Panc1 (cell line): ENCODE measurements at regions not wholly inside any gene's neighbourhood (a gene's known extent, or its start where the extent isn't known, plus 50 kb on each side); places are given as distances from the start of the nearest gene placed in this dataset.

Source experiments
- ATAC-seq: fragments of 200-7000 bp; cut with Tn5 transposase; 2 replicates; pipeline ENCODE4 v1.9.1; 2020; ENCODE audit warnings: mild to moderate bottlenecking, moderate library complexity
- BruUV-seq: library from RNA; stranded (reverse); fragments of 400-500 nt; replicated peaks from 2 replicates; lab custom pipeline; 2021; lab: Mats Ljungman, UMichigan
- CTCF ChIA-PET: fragments of 300-600 bp; sonication (Branson Sonifier 250); formaldehyde crosslinking; loops from one replicate; lab custom pipeline; 2022; ENCODE audit warnings: antibody characterized with exemption; lab: Charles Lee
- POLR2A ChIA-PET: fragments of 300-600 bp; sonication (Branson Sonifier 250); formaldehyde crosslinking; loops from one replicate; lab custom pipeline; 2022; ENCODE audit warnings: antibody characterized with exemption; lab: Charles Lee
- DNase-seq: peaks from one replicate; pipeline ENCODE4 v3.0.0-alpha.2; 2010; ENCODE audit warnings: low read depth, low spot score
- H3K27ac ChIP-seq: 2 replicates; pipeline ENCODE4 v1.5.1; 2011; ENCODE audit warnings: mild to moderate bottlenecking, low read length, inconsistent platforms
- H3K27me3 ChIP-seq: fragments of 200-500 bp; sonication (Bioruptor generic); 2 replicates; pipeline ENCODE4 v1.6.0; 2014; ENCODE audit warnings: low read length, inconsistent platforms; ENCODE audit not compliant: control insufficient read depth, insufficient read depth
- H3K36me3 ChIP-seq: fragments of 200-500 bp; sonication (Bioruptor generic); 2 replicates; pipeline ENCODE4 v1.5.1; 2014; ENCODE audit warnings: inconsistent platforms, mild to moderate bottlenecking, low read length, moderate library complexity; ENCODE audit not compliant: control insufficient read depth, insufficient read depth
- H3K4me1 ChIP-seq: 2 replicates; pipeline ENCODE4 v1.5.1; 2011; ENCODE audit warnings: inconsistent platforms, mild to moderate bottlenecking, low read length, moderate library complexity; ENCODE audit not compliant: control insufficient read depth, insufficient read depth
- H3K4me3 ChIP-seq, 2 experiments: 2 replicates each; pipeline ENCODE4 v1.5.1; 2011 to 2012; ENCODE audit warnings: low read depth in 2 of 2, low read length in 2 of 2, mild to moderate bottlenecking in 2 of 2, inconsistent platforms in 1 of 2, moderate library complexity in 1 of 2
- H3K9me3 ChIP-seq: fragments of 200-500 bp; sonication (Bioruptor generic); 2 replicates; pipeline ENCODE4 v1.5.1; 2014; ENCODE audit warnings: low read depth, mild to moderate bottlenecking, inconsistent platforms, low read length, moderate library complexity; ENCODE audit not compliant: control insufficient read depth, insufficient read depth
- POLR2AphosphoS5 ChIP-seq: IDR thresholded peaks from 2 replicates; pipeline ENCODE4 v1.6.1; 2012; ENCODE audit warnings: mild to moderate bottlenecking, low read depth, low read length, moderate library complexity
- SIN3A ChIP-seq: IDR thresholded peaks from 2 replicates; pipeline ENCODE4 v1.6.1; 2012; ENCODE audit warnings: low read depth, mild to moderate bottlenecking, low read length, moderate library complexity, borderline replicate concordance; ENCODE audit not compliant: insufficient read depth
- TCF7L2 ChIP-seq: IDR thresholded peaks from 2 replicates; pipeline ENCODE4 v1.6.1; 2011; ENCODE audit warnings: mild to moderate bottlenecking, low read depth, low read length, inconsistent platforms
- in situ Hi-C: cut with HindIII; loops from 2 replicates; pipeline ENCODE4 v1.10.0; 2016; ENCODE audit warnings: low sequenced_read_pairs, low pct_unique_long_range_greater_than_20kb
- intact Hi-C: fragments of 100-400 bp; cut with micrococcal nuclease; formaldehyde crosslinking; loops from one replicate; pipeline ENCODE4 v1.10.0; 2022; ENCODE audit not compliant: unreplicated experiment
- TF ChIP-seq, protein P1 (sequence below): fragments of 450-650 bp; IDR thresholded peaks from 2 replicates; pipeline ENCODE4 v1.5.1; 2017; ENCODE audit warnings: mild to moderate bottlenecking
- TF ChIP-seq, protein P2 (sequence below), 2 experiments: IDR thresholded peaks; 2 replicates each; pipeline ENCODE4 v1.6.1; 2011 to 2012; ENCODE audit warnings: low read depth in 2 of 2, control low read depth in 1 of 2, low read length in 1 of 2, mild to moderate bottlenecking in 1 of 2, moderate library complexity in 1 of 2; ENCODE audit not compliant: insufficient read depth in 1 of 2

DNA sequence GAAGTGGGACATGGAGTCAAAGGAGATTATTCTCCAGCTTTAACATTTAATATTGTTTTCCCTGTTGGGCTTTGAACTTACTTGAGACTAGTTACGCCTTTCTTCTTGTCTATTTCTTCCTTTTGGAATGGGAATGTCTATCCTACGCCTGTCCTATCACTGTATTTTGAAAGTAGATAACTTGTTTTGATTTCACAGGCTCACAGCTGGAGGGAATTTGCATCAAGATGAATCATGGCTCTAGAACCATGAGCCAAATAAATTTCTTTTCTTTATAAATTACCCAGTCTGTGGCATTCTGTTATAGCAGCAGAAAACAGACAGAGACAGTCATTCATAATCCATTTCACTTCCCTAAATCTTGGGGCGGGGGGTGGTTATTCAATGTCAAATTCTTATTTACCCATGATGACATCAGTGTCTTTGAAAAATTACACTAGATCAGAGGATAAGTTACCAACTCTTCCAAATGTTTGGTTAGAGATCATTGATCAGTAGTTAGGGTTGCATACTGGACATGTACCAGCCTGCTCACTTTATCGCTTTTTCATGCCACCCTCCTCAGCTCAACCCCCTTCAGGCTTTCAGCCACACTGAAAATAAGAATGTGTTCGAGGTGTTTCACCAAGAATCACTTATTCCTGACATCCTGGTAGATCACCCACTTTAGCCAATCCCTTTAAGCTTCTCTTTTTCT is 419.6 kb upstream of the PIK3R1 start:
- no peak overlapping the region for H3K4me3 ChIP-seq
- ATAC-seq: no peak
- in situ Hi-C loops: no loop called here
- ChIA-PET CTCF (no interaction called here), POLR2A (no interaction called here)
- TF ChIP-seq SIN3A (no peak), TCF7L2 (no peak), POLR2AphosphoS5 (no peak)
- TF ChIP-seq, protein P1, sequence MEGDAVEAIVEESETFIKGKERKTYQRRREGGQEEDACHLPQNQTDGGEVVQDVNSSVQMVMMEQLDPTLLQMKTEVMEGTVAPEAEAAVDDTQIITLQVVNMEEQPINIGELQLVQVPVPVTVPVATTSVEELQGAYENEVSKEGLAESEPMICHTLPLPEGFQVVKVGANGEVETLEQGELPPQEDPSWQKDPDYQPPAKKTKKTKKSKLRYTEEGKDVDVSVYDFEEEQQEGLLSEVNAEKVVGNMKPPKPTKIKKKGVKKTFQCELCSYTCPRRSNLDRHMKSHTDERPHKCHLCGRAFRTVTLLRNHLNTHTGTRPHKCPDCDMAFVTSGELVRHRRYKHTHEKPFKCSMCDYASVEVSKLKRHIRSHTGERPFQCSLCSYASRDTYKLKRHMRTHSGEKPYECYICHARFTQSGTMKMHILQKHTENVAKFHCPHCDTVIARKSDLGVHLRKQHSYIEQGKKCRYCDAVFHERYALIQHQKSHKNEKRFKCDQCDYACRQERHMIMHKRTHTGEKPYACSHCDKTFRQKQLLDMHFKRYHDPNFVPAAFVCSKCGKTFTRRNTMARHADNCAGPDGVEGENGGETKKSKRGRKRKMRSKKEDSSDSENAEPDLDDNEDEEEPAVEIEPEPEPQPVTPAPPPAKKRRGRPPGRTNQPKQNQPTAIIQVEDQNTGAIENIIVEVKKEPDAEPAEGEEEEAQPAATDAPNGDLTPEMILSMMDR: no peak
- TF ChIP-seq, protein P2, sequence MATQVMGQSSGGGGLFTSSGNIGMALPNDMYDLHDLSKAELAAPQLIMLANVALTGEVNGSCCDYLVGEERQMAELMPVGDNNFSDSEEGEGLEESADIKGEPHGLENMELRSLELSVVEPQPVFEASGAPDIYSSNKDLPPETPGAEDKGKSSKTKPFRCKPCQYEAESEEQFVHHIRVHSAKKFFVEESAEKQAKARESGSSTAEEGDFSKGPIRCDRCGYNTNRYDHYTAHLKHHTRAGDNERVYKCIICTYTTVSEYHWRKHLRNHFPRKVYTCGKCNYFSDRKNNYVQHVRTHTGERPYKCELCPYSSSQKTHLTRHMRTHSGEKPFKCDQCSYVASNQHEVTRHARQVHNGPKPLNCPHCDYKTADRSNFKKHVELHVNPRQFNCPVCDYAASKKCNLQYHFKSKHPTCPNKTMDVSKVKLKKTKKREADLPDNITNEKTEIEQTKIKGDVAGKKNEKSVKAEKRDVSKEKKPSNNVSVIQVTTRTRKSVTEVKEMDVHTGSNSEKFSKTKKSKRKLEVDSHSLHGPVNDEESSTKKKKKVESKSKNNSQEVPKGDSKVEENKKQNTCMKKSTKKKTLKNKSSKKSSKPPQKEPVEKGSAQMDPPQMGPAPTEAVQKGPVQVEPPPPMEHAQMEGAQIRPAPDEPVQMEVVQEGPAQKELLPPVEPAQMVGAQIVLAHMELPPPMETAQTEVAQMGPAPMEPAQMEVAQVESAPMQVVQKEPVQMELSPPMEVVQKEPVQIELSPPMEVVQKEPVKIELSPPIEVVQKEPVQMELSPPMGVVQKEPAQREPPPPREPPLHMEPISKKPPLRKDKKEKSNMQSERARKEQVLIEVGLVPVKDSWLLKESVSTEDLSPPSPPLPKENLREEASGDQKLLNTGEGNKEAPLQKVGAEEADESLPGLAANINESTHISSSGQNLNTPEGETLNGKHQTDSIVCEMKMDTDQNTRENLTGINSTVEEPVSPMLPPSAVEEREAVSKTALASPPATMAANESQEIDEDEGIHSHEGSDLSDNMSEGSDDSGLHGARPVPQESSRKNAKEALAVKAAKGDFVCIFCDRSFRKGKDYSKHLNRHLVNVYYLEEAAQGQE (IDR thresholded peaks at IDR 0.05; ENCODE audit: insufficient read depth in 1 of 2, low read depth in 2 of 2, low read length in 1 of 2): no peak
- no peaks in the 10 kb centered on the region for H3K9me3 ChIP-seq
- no peak overlapping the region for H3K27ac ChIP-seq
- no TSS peak for BruUV-seq
- DNase-seq: no peak
- H3K36me3 ChIP-seq: no peaks in the 10 kb centered on the region
- no peaks in the 10 kb centered on the region for H3K4me1 ChIP-seq
- no peaks in the 10 kb centered on the region for H3K27me3 ChIP-seq
- intact Hi-C loops: no loop called here

DNA sequence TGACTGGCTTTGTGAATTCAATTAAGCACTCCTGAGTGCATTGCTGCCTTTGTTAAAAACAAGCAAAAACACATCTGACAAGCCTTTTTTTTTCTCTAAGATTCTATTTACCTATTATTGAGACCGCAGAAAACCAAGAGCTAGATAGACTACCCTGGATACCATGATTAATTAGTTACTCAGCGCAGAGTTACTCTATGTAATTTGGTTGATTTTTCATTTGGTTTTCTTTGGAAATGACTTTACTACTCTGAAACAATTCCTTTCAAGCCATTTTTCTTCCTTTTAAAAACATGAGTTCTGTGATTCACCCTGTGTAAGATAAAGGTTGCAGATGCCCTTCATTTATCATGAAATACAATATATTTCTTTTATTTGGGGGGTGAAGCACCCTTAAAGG is 421.6 kb upstream of the PIK3R1 start:
- POLR2A ChIA-PET: no interaction called here
- no TSS peak for BruUV-seq
- DNase-seq: no peak
- Histone ChIP-seq H3K4me3 (no peak overlapping the region), H3K27me3 (no peaks in the 10 kb centered on the region), H3K4me1 (no peaks in the 10 kb centered on the region), H3K36me3 (no peaks in the 10 kb centered on the region), H3K27ac (no peak overlapping the region), H3K9me3 (no peaks in the 10 kb centered on the region)
- no peak for ATAC-seq
- TF ChIP-seq, protein P2 (IDR thresholded peaks at IDR 0.05; ENCODE audit: insufficient read depth in 1 of 2, low read depth in 2 of 2, low read length in 1 of 2): no peak
- TF ChIP-seq SIN3A: no peak
- TF ChIP-seq, protein P1: no peak
- no peak for TF ChIP-seq POLR2AphosphoS5
- no peak for TF ChIP-seq TCF7L2
- CTCF ChIA-PET: no interaction called here
- intact Hi-C loops: no loop called here
- in situ Hi-C loops: no loop called here
